CD4-positive, alpha-beta T cell (primary cell): ENCODE measurements at regions not wholly inside any gene's neighbourhood (a gene's known extent, or its start where the extent isn't known, plus 50 kb on each side); places are given as distances from the start of the nearest gene placed in this dataset.

Experiments used
- ATAC-seq: fragments of 200-7000 bp; cut with Tn5 transposase; one replicate; pipeline ENCODE4 v1.10.0; 2022; ENCODE audit warnings: mild to moderate bottlenecking; ENCODE audit not compliant: poor library complexity
- CTCF ChIA-PET: fragments of 350-600 bp; sonication (Branson Sonifier 250); formaldehyde crosslinking; loops from one replicate; lab custom pipeline; 2021; ENCODE audit warnings: antibody characterized with exemption, inconsistent platforms; lab: Charles Lee
- POLR2A ChIA-PET: fragments of 350-600 bp; sonication (Branson Sonifier 250); formaldehyde crosslinking; loops from one replicate; lab custom pipeline; 2021; ENCODE audit warnings: antibody characterized with exemption, inconsistent platforms; lab: Charles Lee
- DNase-seq, 14 experiments: peaks; one replicate each; pipeline ENCODE4 v3.0.0-alpha.2; 2013 to 2020; ENCODE audit warnings: mixed read lengths in 2 of 14
- H3K27ac ChIP-seq, 2 donors: one replicate each; pipeline versions ENCODE4 v1.5.1 to v1.7.0; 2013; ENCODE audit warnings: low read length in 2 of 2, low read depth in 1 of 2, mild to moderate bottlenecking in 1 of 2
- H3K27me3 ChIP-seq, 2 experiments: 1 replicate in 1 of 2; 2 replicates in 1 of 2; pipeline versions ENCODE4 v1.6.1 to v1.7.0; 2013; ENCODE audit warnings: low read length in 2 of 2, control low read depth in 1 of 2, mild to moderate bottlenecking in 1 of 2, moderate library complexity in 1 of 2; ENCODE audit not compliant: insufficient read depth in 2 of 2, control insufficient read depth in 1 of 2
- H3K36me3 ChIP-seq: one replicate; pipeline ENCODE4 v1.6.1; 2013; ENCODE audit warnings: low read length, control low read depth; ENCODE audit not compliant: insufficient read depth
- H3K4me1 ChIP-seq: one replicate; pipeline ENCODE4 v1.6.1; 2013; ENCODE audit warnings: low read length, control low read depth; ENCODE audit not compliant: insufficient read depth
- H3K4me3 ChIP-seq: one replicate; pipeline ENCODE4 v1.5.1; 2013; ENCODE audit warnings: mild to moderate bottlenecking, low read length, moderate library complexity
- H3K9me3 ChIP-seq, 2 experiments: 1 replicate in 1 of 2; 2 replicates in 1 of 2; pipeline versions ENCODE4 v1.6.1 to v1.7.0; 2013; ENCODE audit warnings: low read length in 2 of 2, mild to moderate bottlenecking in 2 of 2, control low read depth in 1 of 2, moderate library complexity in 1 of 2; ENCODE audit not compliant: control insufficient read depth in 1 of 2, insufficient read depth in 1 of 2
- H3K27ac Mint-ChIP-seq: one replicate; pipeline ENCODE4 v1.8.0; 2020; ENCODE audit warnings: mixed read lengths
- H3K27me3 Mint-ChIP-seq: one replicate; pipeline ENCODE4 v1.8.0; 2021; ENCODE audit warnings: mixed read lengths
- H3K36me3 Mint-ChIP-seq: one replicate; pipeline ENCODE4 v1.8.0; 2021; ENCODE audit warnings: low read depth, mixed read lengths
- H3K4me1 Mint-ChIP-seq: one replicate; pipeline ENCODE4 v1.8.0; 2021; ENCODE audit warnings: low read depth, mixed read lengths
- H3K4me3 Mint-ChIP-seq: one replicate; pipeline ENCODE4 v1.8.0; 2020; ENCODE audit warnings: mild to moderate bottlenecking, mixed read lengths
- H3K9me3 Mint-ChIP-seq: one replicate; pipeline ENCODE4 v1.8.0; 2020; ENCODE audit warnings: mixed read lengths
- CTCF ChIP-seq: fragments of 200-600 bp; IDR thresholded peaks from one replicate; pipeline ENCODE4 v1.8.0; 2022; ENCODE audit warnings: antibody characterized with exemption, mild to moderate bottlenecking
- intact Hi-C, 2 experiments: fragments of 100-400 bp; cut with DNase I in 1 of 2; cut with micrococcal nuclease in 1 of 2; formaldehyde crosslinking; loops; one replicate each; pipeline versions ENCODE4 v1.15.1 to v1.9.0; 2023 to 2025; cut with DNase I, micrococcal nuclease

DNA sequence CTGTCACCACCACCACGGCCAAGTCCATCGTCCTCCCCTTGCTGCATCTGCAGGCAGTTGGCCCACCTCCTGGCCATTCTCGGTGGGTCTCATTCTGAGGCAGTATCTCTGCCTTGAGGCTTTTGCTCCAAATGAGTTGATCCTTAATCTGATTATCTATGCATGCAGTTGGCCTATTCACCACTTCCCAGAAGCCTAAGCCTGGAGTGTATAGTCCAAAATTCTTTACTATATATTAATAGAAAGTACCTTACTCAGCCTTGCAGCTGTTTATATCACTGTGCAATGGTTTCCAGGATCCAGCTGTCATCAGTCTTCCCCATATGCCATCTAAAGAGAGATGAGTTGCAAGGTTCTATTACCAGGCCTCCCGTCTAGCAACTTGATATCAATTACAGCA, 292.4 kb downstream of the SS18 start:
- ChIA-PET POLR2A (no interaction called here), CTCF (no interaction called here)
- H3K27ac ChIP-seq, result no peak overlapping the region
- Mint-ChIP-seq H3K27me3 (no peaks in the 10 kb centered on the region), H3K9me3 (peaks cover 2% of the 10 kb centered on the region), H3K36me3 (no peaks in the 10 kb centered on the region), H3K27ac (no peak overlapping the region), H3K4me1 (no peaks in the 10 kb centered on the region), H3K4me3 (no peak overlapping the region)
- H3K36me3 ChIP-seq, result no peaks in the 10 kb centered on the region
- H3K4me1 ChIP-seq, result no peaks in the 10 kb centered on the region
- DNase-seq, result no peak
- no peak for ATAC-seq
- H3K27me3 ChIP-seq, result no peaks in the 10 kb centered on the region
- H3K4me3 ChIP-seq, result no peak overlapping the region
- H3K9me3 ChIP-seq, result peaks cover 0 to 9% of the 10 kb centered on the region in 2 experiments
- intact Hi-C loops, result no loop called here
- TF ChIP-seq CTCF, result no peak

- no peak for ATAC-seq
- Mint-ChIP-seq H3K27me3 (no peaks in the 10 kb centered on the region), H3K4me3 (no peak overlapping the region), H3K9me3 (peaks cover 4% of the 10 kb centered on the region), H3K36me3 (no peaks in the 10 kb centered on the region), H3K4me1 (no peaks in the 10 kb centered on the region), H3K27ac (no peak overlapping the region)
- intact Hi-C loops, result no loop called here
- Histone ChIP-seq H3K9me3 (peaks cover 0 to 5% of the 10 kb centered on the region in 2 experiments), H3K36me3 (no peaks in the 10 kb centered on the region), H3K4me3 (no peak overlapping the region), H3K27me3 (no peaks in the 10 kb centered on the region), H3K27ac (no peak overlapping the region), H3K4me1 (no peaks in the 10 kb centered on the region)
- ChIA-PET POLR2A (no interaction called here), CTCF (no interaction called here)
- TF ChIP-seq CTCF, result no peak
- DNase-seq, result no peak
These were observed 295.2 kb downstream of the SS18 start for GRCh38 chr18:25795213-25795612.

GRCh38 chr18:25787276-25787675, 303.1 kb downstream of the SS18 start:
- no peak for TF ChIP-seq CTCF
- no peak for DNase-seq
- Mint-ChIP-seq H3K4me1 (no peaks in the 10 kb centered on the region), H3K27me3 (no peaks in the 10 kb centered on the region), H3K4me3 (no peak overlapping the region), H3K9me3 (peaks cover 2% of the 10 kb centered on the region), H3K27ac (no peak overlapping the region), H3K36me3 (no peaks in the 10 kb centered on the region)
- no peaks in the 10 kb centered on the region for H3K4me1 ChIP-seq
- H3K9me3 ChIP-seq, result no peaks in the 10 kb centered on the region
- H3K4me3 ChIP-seq, result no peak overlapping the region
- ATAC-seq, result no peak
- no peaks in the 10 kb centered on the region for H3K27me3 ChIP-seq
- H3K36me3 ChIP-seq, result no peaks in the 10 kb centered on the region
- CTCF ChIA-PET, result no interaction called here
- POLR2A ChIA-PET, result no interaction called here
- no peak overlapping the region for H3K27ac ChIP-seq
- intact Hi-C loops, result no loop called here
